IPS-20b (cell line): ENCODE measurements at regions not wholly inside any gene's neighbourhood (a gene's known extent, or its start where the extent isn't known, plus 50 kb on each side); places are given as distances from the start of the nearest gene placed in this dataset.

Experiments used
- H3K27ac ChIP-seq: one replicate; pipeline ENCODE4 v1.5.1; 2013; ENCODE audit warnings: low read length
- H3K27me3 ChIP-seq: 2 replicates; pipeline ENCODE4 v1.6.1; 2013; ENCODE audit warnings: mild to moderate bottlenecking, low read length, inconsistent platforms; ENCODE audit not compliant: insufficient read depth
- H3K36me3 ChIP-seq: 2 replicates; pipeline ENCODE4 v1.6.1; 2013; ENCODE audit warnings: low read depth, mild to moderate bottlenecking, inconsistent platforms, low read length, moderate library complexity; ENCODE audit not compliant: insufficient read depth
- H3K4me1 ChIP-seq: 2 replicates; pipeline ENCODE4 v1.6.1; 2013; ENCODE audit warnings: mild to moderate bottlenecking, control low read depth, inconsistent platforms, low read length, moderate library complexity; ENCODE audit not compliant: insufficient read depth
- H3K4me3 ChIP-seq: 2 replicates; pipeline ENCODE4 v1.5.1; 2013; ENCODE audit warnings: mild to moderate bottlenecking, low read length, inconsistent platforms
- H3K9ac ChIP-seq: 2 replicates; pipeline ENCODE4 v1.6.1; 2013; ENCODE audit warnings: low read depth, mild to moderate bottlenecking, inconsistent platforms, low read length, moderate library complexity
- H3K9me3 ChIP-seq: 2 replicates; pipeline ENCODE4 v1.6.1; 2013; ENCODE audit warnings: mild to moderate bottlenecking, low read depth, low read length, inconsistent platforms; ENCODE audit not compliant: insufficient read depth

DNA sequence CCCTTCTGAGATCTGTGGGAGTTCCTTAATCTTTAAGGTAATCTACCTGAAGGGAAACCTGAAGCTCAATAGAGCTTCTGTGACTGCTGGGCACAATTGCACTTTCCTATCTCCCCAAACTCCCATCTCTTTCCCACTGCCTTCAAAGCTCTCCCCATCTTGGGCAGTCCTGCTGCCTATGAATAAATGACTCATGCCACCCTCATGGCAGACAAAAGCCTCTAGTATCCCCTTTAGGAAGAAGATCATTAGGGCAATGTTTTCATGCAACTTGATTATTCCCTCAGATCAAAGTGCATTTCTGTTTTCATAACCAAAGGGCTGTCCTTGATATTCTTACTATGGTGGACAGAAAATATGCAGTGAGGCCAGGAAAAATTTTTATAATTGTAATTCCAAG lies 704.9 kb upstream of the LRRN3 start:
- H3K9ac ChIP-seq, result no peak overlapping the region
- no peak overlapping the region for H3K4me3 ChIP-seq
- H3K4me1 ChIP-seq, result peaks cover 40% of the 10 kb centered on the region
- no peaks in the 10 kb centered on the region for H3K36me3 ChIP-seq
- H3K27me3 ChIP-seq, result no peaks in the 10 kb centered on the region
- no peaks in the 10 kb centered on the region for H3K9me3 ChIP-seq
- H3K27ac ChIP-seq, result no peak overlapping the region

DNA sequence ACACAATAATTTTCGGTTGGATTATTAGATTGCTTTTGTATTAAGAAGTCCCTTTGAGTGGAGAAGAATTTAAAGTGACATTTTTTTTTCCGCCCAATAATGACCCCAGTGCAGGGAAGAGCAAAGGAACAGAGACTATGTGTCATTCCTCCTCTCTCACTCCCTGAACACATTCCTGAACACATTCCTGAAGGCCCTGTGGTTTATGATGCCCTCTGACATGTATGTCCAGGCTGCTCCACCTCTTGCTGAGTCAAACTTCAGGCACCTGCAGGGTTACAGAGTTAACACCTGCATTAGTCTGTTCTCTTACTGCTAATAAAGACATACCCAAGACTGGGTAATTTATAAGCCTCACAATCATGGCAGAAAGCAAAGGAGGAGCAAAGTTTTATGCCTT lies 704.0 kb upstream of the LRRN3 start:
- no peaks in the 10 kb centered on the region for H3K36me3 ChIP-seq
- no peaks in the 10 kb centered on the region for H3K27me3 ChIP-seq
- peaks cover 40% of the 10 kb centered on the region for H3K4me1 ChIP-seq
- no peak overlapping the region for H3K9ac ChIP-seq
- no peaks in the 10 kb centered on the region for H3K9me3 ChIP-seq
- no peak overlapping the region for H3K4me3 ChIP-seq
- H3K27ac ChIP-seq, result no peak overlapping the region

DNA sequence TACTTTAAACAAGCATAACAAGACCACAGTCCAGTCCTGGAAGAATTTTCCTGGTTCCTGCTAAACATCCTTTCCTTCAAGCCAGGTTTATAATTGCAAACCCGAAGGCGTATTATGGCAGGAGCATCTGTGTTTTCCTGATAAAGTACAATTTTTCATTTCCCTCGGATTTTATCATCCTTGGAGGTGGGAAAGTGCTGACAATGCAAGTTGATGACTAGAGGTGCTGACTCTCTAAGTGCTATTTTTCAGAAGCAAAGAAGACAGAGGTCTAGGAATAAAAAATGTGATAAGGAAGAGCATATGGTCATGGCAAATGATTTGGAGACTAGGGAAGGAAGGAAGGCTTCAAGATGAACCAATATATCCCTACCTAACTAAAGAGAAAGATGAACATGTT lies 703.2 kb upstream of the LRRN3 start:
- Histone ChIP-seq H3K9me3 (no peaks in the 10 kb centered on the region), H3K27me3 (no peaks in the 10 kb centered on the region), H3K36me3 (no peaks in the 10 kb centered on the region), H3K27ac (no peak overlapping the region), H3K4me1 (peaks cover 40% of the 10 kb centered on the region), H3K4me3 (no peak overlapping the region), H3K9ac (no peak overlapping the region)

DNA sequence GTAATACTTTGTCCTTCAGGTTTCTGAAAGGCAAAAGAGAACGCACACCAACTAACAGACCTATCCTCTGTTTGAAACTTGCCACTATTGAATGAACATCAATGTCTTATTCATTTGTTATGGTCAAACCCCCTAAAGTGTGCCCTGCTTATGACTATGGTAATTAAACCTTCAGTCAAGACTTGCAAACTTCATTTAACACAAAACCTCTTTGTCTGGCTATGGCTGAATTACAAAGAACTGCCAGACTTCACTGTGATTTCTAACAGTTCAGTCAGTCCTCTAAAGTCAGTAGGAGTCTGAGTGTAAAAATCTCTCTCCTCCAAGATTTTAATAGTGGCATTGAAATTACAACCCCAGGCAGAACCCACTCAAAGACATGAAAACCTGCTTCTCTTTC lies 702.5 kb upstream of the LRRN3 start:
- Histone ChIP-seq H3K27ac (no peak overlapping the region), H3K4me3 (no peak overlapping the region), H3K27me3 (no peaks in the 10 kb centered on the region), H3K9me3 (no peaks in the 10 kb centered on the region), H3K4me1 (peaks cover 34% of the 10 kb centered on the region), H3K9ac (no peak overlapping the region), H3K36me3 (no peaks in the 10 kb centered on the region)

DNA sequence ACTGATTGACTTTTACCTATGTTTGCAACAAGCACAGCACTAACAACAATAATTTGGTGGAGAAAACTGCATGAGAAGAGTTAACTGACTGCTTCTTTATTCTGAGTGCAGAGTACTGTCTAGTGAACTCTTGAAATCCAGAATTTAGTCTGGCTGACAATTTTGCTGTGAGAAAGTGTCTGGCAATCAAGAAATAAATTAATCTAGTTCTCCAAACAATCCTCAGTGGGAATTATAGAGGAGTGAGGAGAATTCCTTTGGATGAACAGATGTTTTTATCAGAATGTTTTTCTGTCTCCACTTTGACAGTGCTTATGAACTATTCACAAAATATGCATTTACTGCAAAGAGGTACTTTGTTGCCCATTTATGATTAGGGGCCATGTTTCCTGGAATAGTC lies 694.9 kb upstream of the LRRN3 start:
- Histone ChIP-seq H3K4me3 (no peak overlapping the region), H3K27me3 (no peaks in the 10 kb centered on the region), H3K4me1 (no peaks in the 10 kb centered on the region), H3K9ac (no peak overlapping the region), H3K9me3 (no peaks in the 10 kb centered on the region), H3K36me3 (no peaks in the 10 kb centered on the region), H3K27ac (no peak overlapping the region)

DNA sequence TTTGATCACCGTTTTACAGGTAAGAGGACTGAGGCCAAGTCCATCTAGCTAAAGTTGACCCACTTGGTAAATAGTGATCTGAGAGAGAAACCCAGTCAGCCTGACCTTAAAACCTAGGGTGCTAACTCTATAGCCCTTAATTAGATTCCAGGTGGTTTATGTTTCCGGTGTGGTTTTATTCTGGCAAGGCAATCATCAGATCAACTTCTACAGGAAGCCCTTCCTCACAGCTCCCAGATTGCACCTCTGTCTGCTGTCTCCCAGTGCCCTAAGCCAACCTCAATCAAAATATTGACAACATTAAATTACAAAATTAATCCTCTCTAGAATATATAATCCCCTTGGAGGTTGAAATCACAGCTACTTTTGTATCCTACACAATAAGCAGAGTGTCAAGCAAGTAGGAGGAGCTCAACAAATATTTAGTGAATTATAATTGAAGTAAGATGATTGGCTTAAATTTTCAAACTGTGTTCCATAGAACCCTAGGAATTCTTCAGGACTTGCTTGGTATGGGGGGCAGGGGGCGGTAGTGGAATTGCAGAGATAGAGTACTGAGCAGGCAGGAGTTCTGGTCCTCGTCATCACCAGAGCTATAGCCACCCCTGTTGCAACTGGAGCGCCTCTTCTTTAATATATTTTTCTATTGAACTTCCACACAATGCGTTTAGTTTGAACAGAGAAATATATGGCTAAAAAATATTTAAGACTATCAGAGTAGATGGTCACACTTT lies 692.8 kb upstream of the LRRN3 start:
- no peaks in the 10 kb centered on the region for H3K27me3 ChIP-seq
- H3K36me3 ChIP-seq, result no peaks in the 10 kb centered on the region
- H3K4me3 ChIP-seq, result no peak overlapping the region
- H3K4me1 ChIP-seq, result no peaks in the 10 kb centered on the region
- H3K9ac ChIP-seq, result no peak overlapping the region
- no peaks in the 10 kb centered on the region for H3K9me3 ChIP-seq
- no peak overlapping the region for H3K27ac ChIP-seq

DNA sequence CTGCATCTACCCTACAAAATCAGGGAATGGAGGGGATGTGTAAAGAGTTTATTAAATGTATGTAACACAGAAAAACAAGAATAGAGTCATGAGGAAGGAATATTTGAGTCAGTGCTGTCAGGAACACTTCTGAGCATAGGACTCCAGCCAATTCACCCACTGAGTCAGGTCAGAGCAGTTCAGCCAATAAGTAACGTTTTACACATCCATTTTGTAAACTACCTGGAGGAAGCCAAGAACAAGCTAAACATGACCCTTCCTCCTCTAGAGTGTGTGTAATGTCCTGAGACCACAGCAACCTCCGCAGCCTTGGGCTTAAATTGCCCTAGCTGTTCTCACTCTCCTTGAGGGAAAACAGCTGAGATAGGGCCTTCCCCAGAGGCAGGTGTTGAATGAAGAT lies 691.5 kb upstream of the LRRN3 start:
- H3K9ac ChIP-seq, result no peak overlapping the region
- no peaks in the 10 kb centered on the region for H3K27me3 ChIP-seq
- no peaks in the 10 kb centered on the region for H3K4me1 ChIP-seq
- H3K9me3 ChIP-seq, result no peaks in the 10 kb centered on the region
- H3K27ac ChIP-seq, result no peak overlapping the region
- H3K4me3 ChIP-seq, result no peak overlapping the region
- no peaks in the 10 kb centered on the region for H3K36me3 ChIP-seq

DNA sequence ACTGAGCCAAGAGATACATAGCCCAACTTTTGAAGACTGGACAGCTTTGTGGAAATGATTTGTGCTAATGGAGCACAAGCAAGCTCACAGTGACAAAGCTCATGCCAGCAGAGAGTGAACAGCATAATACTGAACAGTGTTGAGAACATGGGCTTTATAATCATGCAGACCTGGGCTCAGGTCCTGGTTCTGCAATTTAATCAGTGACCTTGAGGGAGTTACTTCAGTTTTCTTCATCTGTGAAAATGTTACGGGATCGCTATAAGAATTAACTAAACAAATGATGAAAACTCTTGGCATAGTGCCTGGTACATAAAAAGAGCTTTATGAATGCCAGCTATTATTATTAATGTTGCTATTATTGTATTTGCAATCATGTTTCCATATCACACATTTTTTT lies 690.5 kb upstream of the LRRN3 start:
- Histone ChIP-seq H3K27ac (no peak overlapping the region), H3K4me1 (no peaks in the 10 kb centered on the region), H3K4me3 (no peak overlapping the region), H3K9ac (no peak overlapping the region), H3K9me3 (no peaks in the 10 kb centered on the region), H3K36me3 (no peaks in the 10 kb centered on the region), H3K27me3 (no peaks in the 10 kb centered on the region)

DNA sequence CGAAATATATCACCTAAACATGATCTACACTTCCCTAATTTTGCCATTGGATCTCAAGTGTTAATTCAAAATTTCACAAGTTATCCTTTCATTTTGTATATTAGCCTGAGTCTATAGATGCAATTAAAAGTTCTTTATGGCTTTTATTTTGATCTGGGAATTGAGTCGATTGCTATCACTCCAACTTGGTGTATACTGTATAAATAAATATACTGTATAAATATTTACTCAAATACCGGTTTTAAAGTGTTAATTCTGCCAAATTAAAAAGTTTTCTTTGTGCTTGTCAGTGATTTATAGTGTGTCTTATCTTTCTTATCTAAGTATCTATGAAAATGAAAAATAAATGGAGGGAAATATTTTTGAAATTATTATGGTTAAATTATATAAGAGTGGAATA lies 683.7 kb upstream of the LRRN3 start:
- Histone ChIP-seq H3K4me3 (no peak overlapping the region), H3K9ac (no peak overlapping the region), H3K4me1 (no peaks in the 10 kb centered on the region), H3K27ac (no peak overlapping the region), H3K36me3 (no peaks in the 10 kb centered on the region), H3K27me3 (no peaks in the 10 kb centered on the region), H3K9me3 (peaks cover 9% of the 10 kb centered on the region; the same call in 1 of the 2 replicates)

DNA sequence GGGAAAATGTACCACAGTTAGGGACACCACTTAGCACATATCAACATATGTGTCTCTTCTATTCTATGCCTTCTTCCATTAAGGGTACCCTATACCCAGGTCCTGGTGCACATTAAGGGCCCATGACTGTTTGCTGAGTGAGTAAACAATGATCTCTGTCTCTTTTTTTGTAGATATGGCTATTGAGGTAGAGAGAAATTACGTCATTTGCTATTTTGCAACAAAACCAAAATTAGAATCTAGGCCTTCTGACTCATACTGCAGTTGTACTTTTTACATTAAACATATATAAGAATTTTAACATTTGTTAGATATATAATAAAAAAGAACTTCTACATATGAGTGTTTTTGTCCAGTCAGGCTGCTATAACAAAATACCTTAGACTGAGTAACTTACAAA lies 683.2 kb upstream of the LRRN3 start:
- H3K27ac ChIP-seq, result no peak overlapping the region
- peaks cover 9% of the 10 kb centered on the region; the same call in 1 of the 2 replicates for H3K9me3 ChIP-seq
- no peak overlapping the region for H3K4me3 ChIP-seq
- H3K4me1 ChIP-seq, result no peaks in the 10 kb centered on the region
- H3K36me3 ChIP-seq, result no peaks in the 10 kb centered on the region
- H3K9ac ChIP-seq, result no peak overlapping the region
- no peaks in the 10 kb centered on the region for H3K27me3 ChIP-seq

DNA sequence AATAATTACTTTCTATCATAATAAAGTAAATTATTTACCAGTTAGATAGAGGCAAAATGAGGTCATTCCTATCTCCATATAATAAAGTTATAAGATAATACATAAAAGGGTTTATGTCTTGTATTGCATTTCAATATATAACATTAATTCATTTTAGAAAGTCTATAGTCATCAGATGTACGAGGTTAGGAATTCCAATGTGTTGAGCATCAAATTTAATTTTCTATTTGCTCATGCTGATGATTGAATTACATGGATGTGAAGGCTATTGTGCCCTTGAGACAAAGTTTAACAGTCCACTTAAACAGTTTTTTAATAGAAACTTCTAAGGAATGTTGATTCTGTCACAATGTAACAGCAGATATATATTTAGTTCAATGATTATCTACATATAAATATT lies 678.3 kb upstream of the LRRN3 start:
- no peak overlapping the region for H3K27ac ChIP-seq
- H3K36me3 ChIP-seq, result no peaks in the 10 kb centered on the region
- peaks cover 9% of the 10 kb centered on the region; the same call in 1 of the 2 replicates for H3K9me3 ChIP-seq
- H3K4me3 ChIP-seq, result no peak overlapping the region
- no peaks in the 10 kb centered on the region for H3K4me1 ChIP-seq
- no peaks in the 10 kb centered on the region for H3K27me3 ChIP-seq
- no peak overlapping the region for H3K9ac ChIP-seq

DNA sequence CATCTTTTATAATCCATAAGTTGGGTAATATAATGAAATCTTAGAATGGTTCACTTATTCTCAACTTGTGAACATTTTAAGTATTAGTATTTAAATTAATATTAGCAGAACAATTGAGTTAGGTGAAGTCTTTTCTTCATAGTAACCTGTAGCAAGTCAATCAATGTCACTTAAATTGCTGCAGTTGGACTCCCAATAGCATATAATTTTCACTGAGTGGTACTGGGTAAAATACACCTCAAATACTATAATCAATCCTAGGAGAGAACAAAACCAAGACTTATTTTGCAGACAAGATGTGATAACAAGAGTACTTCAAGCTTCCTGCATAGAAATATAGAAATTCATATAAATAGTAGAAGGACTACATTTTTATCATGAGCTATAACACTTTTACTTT lies 677.9 kb upstream of the LRRN3 start:
- Histone ChIP-seq H3K4me3 (no peak overlapping the region), H3K27me3 (no peaks in the 10 kb centered on the region), H3K9me3 (peaks cover 9% of the 10 kb centered on the region; the same call in 1 of the 2 replicates), H3K9ac (no peak overlapping the region), H3K4me1 (no peaks in the 10 kb centered on the region), H3K36me3 (no peaks in the 10 kb centered on the region), H3K27ac (no peak overlapping the region)
